ENCODE measurements at regions not wholly inside any gene's neighbourhood (a gene's known extent, or its start where the extent isn't known, plus 50 kb on each side); places are given as distances from the start of the nearest gene placed in this dataset.
"Not testable (repeated sequence)": the region's sequence is repeated elsewhere in the genome, so short reads cannot be mapped to it uniquely, and the experiment has no call there.

DNA sequence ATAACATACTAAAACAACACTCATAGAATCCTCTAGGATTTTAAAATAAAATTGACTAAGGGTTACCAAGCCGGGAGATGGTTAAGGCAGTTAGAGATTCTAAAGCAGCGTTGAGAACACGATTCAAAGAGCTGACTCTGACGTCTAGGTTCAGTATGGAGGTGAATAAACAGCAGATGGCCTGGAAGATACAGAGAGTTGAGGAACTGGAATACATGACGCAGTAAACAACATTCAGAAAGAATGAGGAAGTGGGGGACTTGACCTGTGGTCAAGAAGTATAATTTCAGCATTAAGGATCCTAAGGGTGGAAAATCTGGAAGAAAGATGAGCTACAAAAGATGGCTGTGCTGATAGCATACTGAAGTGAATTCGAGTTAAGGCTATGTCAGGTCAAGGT is 172.5 kb upstream of the NBPF9 start:
- TF ChIP-seq CTCF, POLR2A (IDR thresholded peaks at IDR 0.05): not testable (repeated sequence)
